Heart left ventricle (tissue), 13 donors: ENCODE measurements at regions not wholly inside any gene's neighbourhood (a gene's known extent, or its start where the extent isn't known, plus 50 kb on each side); places are given as distances from the start of the nearest gene placed in this dataset.

Experiments used
- POLR2A ChIP-seq, 2 donors: fragments of 450-650 bp; IDR thresholded peaks; one replicate each; pipeline ENCODE4 v1.6.1; 2017; ENCODE audit warnings: antibody characterized with exemption in 2 of 2, mild to moderate bottlenecking in 2 of 2, moderate library complexity in 2 of 2
- TF ChIP-seq, protein P1 (sequence below), 12 donors: fragments of 200-600 bp; sonication (generic) in 4 of 12; IDR thresholded peaks; one replicate each; pipeline versions ENCODE4 v1.5.0 to v1.8.0; 2018 to 2022; ENCODE audit warnings: antibody characterized with exemption in 12 of 12, mild to moderate bottlenecking in 5 of 12
- donor health status: ischemic (EF 13 %, LVEDD 7.1; RV severe dilation, severe dysfunction).
- donor health status: DM: no; HTN: yes; CAD: no.
- donor health status: DM: no; HTN: no; CAD: no.
- donor health status: ischemic (EF 25% LVEDD 6.9; RV normal size, moderate dysfunction).
- donor health status: ischemic (EF 25% LVEDD 5.7; RV mildly dilated, moderate dysfunction).
- donor health status: ischemic (EF 35%, LVEDD 5.7; RV mildly dilated, moderate dysfunction).
- donor health status: nonischemic (EF 11% LVEDD 7.7; RV severe dilation, severe dysfunction).
- donor health status: DM: yes; HTN: yes; CAD: no.
- donor health status: PGD.
- donor health status: ischemic (EF 29% LVEDD 5.4; RV normal size, mild dysfunction).
- donor health status: nonischemic (EF 23%, LVEDD 6.1; RV moderate dilation, normal function).

DNA sequence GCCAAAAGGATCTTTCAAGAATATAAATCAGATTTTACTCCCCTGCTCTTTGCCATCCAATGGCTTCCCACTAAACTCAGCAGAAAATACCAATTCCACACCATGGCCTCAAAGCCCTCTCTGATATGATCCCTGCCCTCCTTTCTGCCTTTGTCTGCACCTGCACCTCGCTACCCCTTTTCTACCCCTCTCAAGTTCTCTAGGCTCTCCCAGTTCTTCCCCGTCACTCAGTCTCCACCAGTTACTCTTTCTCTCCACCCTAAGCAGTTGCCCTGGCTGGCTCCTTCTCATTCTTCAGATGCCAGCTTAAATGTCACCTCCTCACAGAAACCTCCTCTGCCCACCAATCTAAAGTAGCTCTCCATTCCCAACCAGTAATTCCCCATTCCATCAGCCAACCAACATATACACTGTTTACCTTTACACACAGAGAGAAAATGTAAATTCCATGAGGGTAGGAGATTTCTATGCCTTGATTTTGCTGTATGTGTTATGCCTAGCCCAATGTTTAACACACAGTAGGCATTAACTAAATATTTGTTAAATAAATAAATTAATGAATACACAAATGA is 93.6 kb upstream of the LPP start:
- TF ChIP-seq, protein P1, sequence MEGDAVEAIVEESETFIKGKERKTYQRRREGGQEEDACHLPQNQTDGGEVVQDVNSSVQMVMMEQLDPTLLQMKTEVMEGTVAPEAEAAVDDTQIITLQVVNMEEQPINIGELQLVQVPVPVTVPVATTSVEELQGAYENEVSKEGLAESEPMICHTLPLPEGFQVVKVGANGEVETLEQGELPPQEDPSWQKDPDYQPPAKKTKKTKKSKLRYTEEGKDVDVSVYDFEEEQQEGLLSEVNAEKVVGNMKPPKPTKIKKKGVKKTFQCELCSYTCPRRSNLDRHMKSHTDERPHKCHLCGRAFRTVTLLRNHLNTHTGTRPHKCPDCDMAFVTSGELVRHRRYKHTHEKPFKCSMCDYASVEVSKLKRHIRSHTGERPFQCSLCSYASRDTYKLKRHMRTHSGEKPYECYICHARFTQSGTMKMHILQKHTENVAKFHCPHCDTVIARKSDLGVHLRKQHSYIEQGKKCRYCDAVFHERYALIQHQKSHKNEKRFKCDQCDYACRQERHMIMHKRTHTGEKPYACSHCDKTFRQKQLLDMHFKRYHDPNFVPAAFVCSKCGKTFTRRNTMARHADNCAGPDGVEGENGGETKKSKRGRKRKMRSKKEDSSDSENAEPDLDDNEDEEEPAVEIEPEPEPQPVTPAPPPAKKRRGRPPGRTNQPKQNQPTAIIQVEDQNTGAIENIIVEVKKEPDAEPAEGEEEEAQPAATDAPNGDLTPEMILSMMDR (IDR thresholded peaks at IDR 0.05): no peak
- no peak for TF ChIP-seq POLR2A (IDR thresholded peaks at IDR 0.05)
